ENCODE measurements at regions not wholly inside any gene's neighbourhood (a gene's known extent, or its start where the extent isn't known, plus 50 kb on each side); places are given as distances from the start of the nearest gene placed in this dataset.

GRCh38 chr10:76736392-76736791, 901.2 kb downstream of the KCNMA1 start:
- intact Hi-C loops (cut with DNase I) = no loop called here
- DNase-seq = no peak

GRCh38 chr10:76735866-76736265, 901.7 kb downstream of the KCNMA1 start:
- no peak for DNase-seq
- intact Hi-C loops (cut with DNase I) = no loop called here

GRCh38 chr10:76733441-76733936, 904.1 kb downstream of the KCNMA1 start:
- DNase-seq = no peak
- intact Hi-C loops (cut with DNase I) = no loop called here

GRCh38 chr10:76732306-76732705, 905.3 kb downstream of the KCNMA1 start:
- DNase-seq = peak in 1 of 10 donors; percentile 75
- intact Hi-C loops (cut with DNase I) = no loop called here

GRCh38 chr10:76729841-76730487, 907.6 kb downstream of the KCNMA1 start:
- DNase-seq = no peak
- intact Hi-C loops (cut with DNase I) = no loop called here

GRCh38 chr10:76729346-76729745, 908.3 kb downstream of the KCNMA1 start:
- intact Hi-C loops (cut with DNase I) = no loop called here
- no peak for DNase-seq

GRCh38 chr10:76727038-76727437, 910.6 kb downstream of the KCNMA1 start:
- no peak for DNase-seq
- intact Hi-C loops (cut with DNase I) = no loop called here

- no peak for DNase-seq
Observed at GRCh38 chr10:76723844-76724243, 913.8 kb downstream of the KCNMA1 start.

GRCh38 chr10:76721891-76722505, 915.6 kb downstream of the KCNMA1 start:
- no peak for DNase-seq
- intact Hi-C loops (cut with DNase I) = no loop called here

More at GRCh38 chr10:76723844-76724243, 913.8 kb downstream of the KCNMA1 start:
- intact Hi-C loops (cut with DNase I) = no loop called here

- DNase-seq = no peak
- intact Hi-C loops (cut with DNase I) = no loop called here
Observed at GRCh38 chr10:76719006-76719405, 918.6 kb downstream of the KCNMA1 start.

- DNase-seq = no peak
- intact Hi-C loops (cut with DNase I) = no loop called here
Observed at GRCh38 chr10:76717141-76717540, 920.5 kb downstream of the KCNMA1 start.

GRCh38 chr10:76711222-76711997, 926.2 kb downstream of the KCNMA1 start:
- intact Hi-C loops (cut with DNase I) = no loop called here
- DNase-seq = no peak

- intact Hi-C loops (cut with DNase I) = no loop called here
- no peak for DNase-seq
Observed at GRCh38 chr10:76700241-76700640, 937.4 kb downstream of the KCNMA1 start.

GRCh38 chr10:76697923-76698322, 939.7 kb downstream of the KCNMA1 start:
- DNase-seq = no peak
- intact Hi-C loops (cut with DNase I) = no loop called here

GRCh38 chr10:76695069-76695468, 942.5 kb downstream of the KCNMA1 start:
- intact Hi-C loops (cut with DNase I) = no loop called here
- DNase-seq = no peak

GRCh38 chr10:76686201-76686600, 951.4 kb downstream of the KCNMA1 start:
- DNase-seq = no peak
- intact Hi-C loops (cut with DNase I) = no loop called here

GRCh38 chr10:76684968-76685367, 952.6 kb downstream of the KCNMA1 start:
- intact Hi-C loops (cut with DNase I) = no loop called here
- DNase-seq = no peak

GRCh38 chr10:76681153-76681552, 956.5 kb downstream of the KCNMA1 start:
- intact Hi-C loops (cut with DNase I) = no loop called here
- peak in 1 of 10 donors; percentile 24 for DNase-seq

GRCh38 chr10:76679030-76679429, 958.6 kb downstream of the KCNMA1 start:
- intact Hi-C loops (cut with DNase I) = no loop called here
- DNase-seq = no peak

- intact Hi-C loops (cut with DNase I) = no loop called here
- DNase-seq = peak; percentile 35 to 91 (median 60)
Observed at GRCh38 chr10:76675951-76676587, 961.5 kb downstream of the KCNMA1 start.

- no peak for DNase-seq
- intact Hi-C loops (cut with DNase I) = no loop called here
Observed at GRCh38 chr10:76675561-76675950, 962.1 kb downstream of the KCNMA1 start.

Measured in posterior cingulate gyrus (tissue), 11 donors.